ENCODE measurements at regions not wholly inside any gene's neighbourhood (a gene's known extent, or its start where the extent isn't known, plus 50 kb on each side); places are given as distances from the start of the nearest gene placed in this dataset.

DNA sequence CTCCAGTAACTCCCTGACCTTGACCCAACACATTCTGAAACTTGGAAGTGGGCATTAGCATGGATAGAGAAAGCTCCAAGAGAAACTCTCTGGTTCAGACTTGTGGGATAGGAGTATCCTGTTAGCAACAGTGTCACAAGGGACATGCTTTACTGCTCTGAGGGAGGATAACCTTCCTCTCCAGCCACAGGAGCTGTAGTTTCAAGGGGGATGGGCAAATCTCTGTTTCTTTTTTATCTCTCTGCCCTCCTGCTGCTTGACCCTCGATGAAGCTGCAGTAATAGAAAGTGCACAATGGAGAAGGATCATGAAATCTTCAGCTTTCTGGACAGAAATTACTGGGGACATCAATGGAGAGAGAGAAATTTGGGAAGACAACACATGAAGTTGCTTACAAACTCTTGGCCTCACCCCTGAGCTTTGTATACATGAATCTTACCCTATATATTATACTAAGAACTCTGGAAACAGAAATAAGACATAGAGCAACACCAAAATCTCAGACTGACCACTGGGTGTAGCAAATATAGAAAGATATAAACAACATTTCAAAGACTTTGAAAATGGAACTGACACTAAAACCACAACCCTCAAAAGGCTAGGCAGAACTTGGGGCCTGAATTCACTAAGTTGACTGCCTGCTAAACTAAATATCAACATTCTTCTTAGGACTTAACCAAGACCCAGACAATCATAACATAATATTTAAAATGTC is 471.0 kb upstream of the MEF2C start:
- H3K4me1 ChIP-seq (ENCODE audit: control insufficient read depth, insufficient read depth, low read length), result no peaks in the 10 kb centered on the region
- H2AK9ac ChIP-seq (replicated peaks; ENCODE audit: low read depth, low read length, poor library complexity), result no peak overlapping the region
- no peaks in the 10 kb centered on the region for H3K79me1 ChIP-seq (ENCODE audit: low read depth in 1 of 2, low read length in 2 of 2)
- H3K18ac ChIP-seq (ENCODE audit: low read depth, low read length), result no peak overlapping the region
- no TSS peak for BruUV-seq (replicated peaks)
- WGBS, 2 experiments (ENCODE audit: extremely low coverage in 2 of 2, insufficient read length in 1 of 2), result no CpG with 5 or more reads among the region's 1 CpG
- intact Hi-C loops (cut with micrococcal nuclease) (no loop called here), dilution Hi-C loops (cut with HindIII; ENCODE audit: low sequenced_read_pairs, unreplicated experiment) (no loop called here), in situ Hi-C loops (cut with MboI; ENCODE audit: low sequenced_read_pairs) (no loop called here)
- no peak overlapping the region for H3K9ac ChIP-seq (ENCODE audit: low read depth, low read length)
- H2AFZ ChIP-seq (replicated peaks; ENCODE audit: low read length, poor library complexity), result no peak overlapping the region
- no peak overlapping the region for H2BK5ac ChIP-seq (ENCODE audit: low read depth, low read length, poor library complexity, severe bottlenecking)
- no peaks in the 10 kb centered on the region for H3K36me3 ChIP-seq (ENCODE audit: control insufficient read depth, insufficient read depth, low read length)
- no peaks in the 10 kb centered on the region for H4K20me1 ChIP-seq (ENCODE audit: insufficient read depth, low read length)
- no peak for DNase-seq
- no peak overlapping the region for H3K4me3 ChIP-seq (ENCODE audit: insufficient read depth, low read depth, low read length)
- no peak overlapping the region for H3K23ac ChIP-seq (ENCODE audit: low read depth, low read length)
- no peak for ATAC-seq (ENCODE audit: low read depth)
- H3K4me2 ChIP-seq (ENCODE audit: low read depth, low read length), result no peak overlapping the region
- no peaks in the 10 kb centered on the region for H3K9me3 ChIP-seq (ENCODE audit: control insufficient read depth, insufficient read depth, low read length)
- POLR2A ChIA-PET (ENCODE audit: unreplicated experiment), result no interaction called here
- TF ChIP-seq POLR2A (IDR thresholded peaks at IDR 0.05; ENCODE audit: low read depth, low read length), result no peak
- no peak for TF ChIP-seq RFX5 (IDR thresholded peaks at IDR 0.05; ENCODE audit: low read depth, low read length)
- TF ChIP-seq CHD1 (IDR thresholded peaks at IDR 0.05; ENCODE audit: low read depth, low read length), result no peak
- TF ChIP-seq FOS (IDR thresholded peaks at IDR 0.05; ENCODE audit: low read depth, low read length), result no peak
- TF ChIP-seq RAD21 (IDR thresholded peaks at IDR 0.05; ENCODE audit: low read length), result no peak
- no peak for TF ChIP-seq CTCF (conservative IDR thresholded peaks at IDR 0.05; ENCODE audit: low read depth, low read length)
- no peak for TF ChIP-seq NFE2L2 (IDR thresholded peaks at IDR 0.05; ENCODE audit: low read depth, low read length)
- TF ChIP-seq MAZ (IDR thresholded peaks at IDR 0.05; ENCODE audit: borderline replicate concordance, low read depth, low read length), result no peak
- TF ChIP-seq SMC3 (IDR thresholded peaks at IDR 0.05; ENCODE audit: low read depth, low read length), result no peak
- TF ChIP-seq, protein P1, sequence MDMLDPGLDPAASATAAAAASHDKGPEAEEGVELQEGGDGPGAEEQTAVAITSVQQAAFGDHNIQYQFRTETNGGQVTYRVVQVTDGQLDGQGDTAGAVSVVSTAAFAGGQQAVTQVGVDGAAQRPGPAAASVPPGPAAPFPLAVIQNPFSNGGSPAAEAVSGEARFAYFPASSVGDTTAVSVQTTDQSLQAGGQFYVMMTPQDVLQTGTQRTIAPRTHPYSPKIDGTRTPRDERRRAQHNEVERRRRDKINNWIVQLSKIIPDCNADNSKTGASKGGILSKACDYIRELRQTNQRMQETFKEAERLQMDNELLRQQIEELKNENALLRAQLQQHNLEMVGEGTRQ (IDR thresholded peaks at IDR 0.05; ENCODE audit: low read depth, low read length), result no peak
- TF ChIP-seq, protein P2, sequence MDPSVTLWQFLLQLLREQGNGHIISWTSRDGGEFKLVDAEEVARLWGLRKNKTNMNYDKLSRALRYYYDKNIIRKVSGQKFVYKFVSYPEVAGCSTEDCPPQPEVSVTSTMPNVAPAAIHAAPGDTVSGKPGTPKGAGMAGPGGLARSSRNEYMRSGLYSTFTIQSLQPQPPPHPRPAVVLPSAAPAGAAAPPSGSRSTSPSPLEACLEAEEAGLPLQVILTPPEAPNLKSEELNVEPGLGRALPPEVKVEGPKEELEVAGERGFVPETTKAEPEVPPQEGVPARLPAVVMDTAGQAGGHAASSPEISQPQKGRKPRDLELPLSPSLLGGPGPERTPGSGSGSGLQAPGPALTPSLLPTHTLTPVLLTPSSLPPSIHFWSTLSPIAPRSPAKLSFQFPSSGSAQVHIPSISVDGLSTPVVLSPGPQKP (IDR thresholded peaks at IDR 0.05; ENCODE audit: borderline replicate concordance, low read depth, low read length), result no peak
- TF ChIP-seq CEBPB (IDR thresholded peaks at IDR 0.05; ENCODE audit: low read depth, low read length), result no peak
- no peak for TF ChIP-seq MXI1 (IDR thresholded peaks at IDR 0.05; ENCODE audit: borderline replicate concordance, low read depth, low read length)
- TF ChIP-seq RCOR1 (IDR thresholded peaks at IDR 0.05; ENCODE audit: insufficient replicate concordance, low read length), result no peak
- TF ChIP-seq BHLHE40 (IDR thresholded peaks at IDR 0.05; ENCODE audit: low read depth, low read length), result no peak
- no peak overlapping the region for H3K27ac ChIP-seq (ENCODE audit: insufficient read depth, low read length)
- no peak overlapping the region for H4K91ac ChIP-seq (ENCODE audit: insufficient read depth, low read depth, low read length)
- H3K9me1 ChIP-seq (ENCODE audit: insufficient read depth, low read length), result no peaks in the 10 kb centered on the region
- no peaks in the 10 kb centered on the region for H3K27me3 ChIP-seq (ENCODE audit: control insufficient read depth, insufficient read depth, low read length)
- no peak overlapping the region for H4K5ac ChIP-seq (ENCODE audit: low read depth, low read length)
- CTCF ChIA-PET, result no interaction called here
- no peak overlapping the region for H2BK20ac ChIP-seq (ENCODE audit: low read depth, low read length)
- H3K56ac ChIP-seq (ENCODE audit: extremely low read depth, insufficient read depth, low read length), result no peak overlapping the region
- H2AK5ac ChIP-seq (ENCODE audit: low read depth, low read length), result no peak overlapping the region
- 0 out of 2 replicates have a peak overlapping the region, but pooled peaks have one; percentile 12 for H3K4ac ChIP-seq (ENCODE audit: low read depth, low read length)
- no peak overlapping the region for H4K8ac ChIP-seq (ENCODE audit: low read depth in 2 of 2, low read length in 2 of 2)
- 0 out of 2 replicates have a peak overlapping the region, but pooled peaks have one; percentile 35 for H3K14ac ChIP-seq (replicated peaks; ENCODE audit: low read depth, low read length)
- no peak overlapping the region for H2BK15ac ChIP-seq (ENCODE audit: low read depth, low read length)
- H2BK120ac ChIP-seq (ENCODE audit: low read depth, low read length), result no peak overlapping the region
